GM18870 (cell line): ENCODE measurements at regions not wholly inside any gene's neighbourhood (a gene's known extent, or its start where the extent isn't known, plus 50 kb on each side); places are given as distances from the start of the nearest gene placed in this dataset.
A peak's percentile ranks its signal among the peaks of the same experiment; 100 is the strongest.

ENCODE experiments used
- ATAC-seq: cut with Tn5 transposase; IDR thresholded peaks from one replicate; pipeline ENCODE4 v1.9.1; 2021; ENCODE audit warnings: moderate library complexity; ENCODE audit not compliant: unreplicated experiment

DNA sequence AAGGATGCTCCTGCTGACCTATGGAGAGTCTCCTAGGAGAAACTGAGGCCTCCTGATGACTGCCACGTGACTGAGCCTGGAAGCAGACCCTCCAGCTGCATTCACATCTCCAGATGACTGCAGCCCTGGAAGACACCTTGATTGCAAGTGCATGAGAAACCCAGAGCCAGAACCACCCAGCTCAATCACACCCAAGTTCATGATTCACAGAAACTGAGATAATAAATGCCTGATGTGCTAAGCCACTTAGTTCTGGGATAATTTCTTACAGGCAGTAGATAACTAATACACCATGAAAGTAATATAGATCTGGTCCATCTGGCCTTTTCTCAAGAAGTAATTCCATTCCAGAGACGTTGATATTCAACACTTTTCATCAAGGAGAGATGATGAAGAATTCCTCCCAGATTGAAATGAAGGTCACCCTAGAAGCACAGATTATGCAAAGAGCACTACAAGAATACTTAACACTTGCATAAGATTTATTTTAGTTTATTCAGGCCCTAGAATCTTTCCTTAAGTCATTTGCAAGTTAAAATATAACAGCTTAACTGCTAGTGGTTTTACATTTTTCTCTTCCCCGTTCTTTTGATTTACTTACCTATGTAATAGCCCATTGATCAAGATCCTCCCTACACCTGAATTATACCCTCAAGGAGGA is 208.2 kb upstream of the INHBA start:
- ATAC-seq = no peak

DNA sequence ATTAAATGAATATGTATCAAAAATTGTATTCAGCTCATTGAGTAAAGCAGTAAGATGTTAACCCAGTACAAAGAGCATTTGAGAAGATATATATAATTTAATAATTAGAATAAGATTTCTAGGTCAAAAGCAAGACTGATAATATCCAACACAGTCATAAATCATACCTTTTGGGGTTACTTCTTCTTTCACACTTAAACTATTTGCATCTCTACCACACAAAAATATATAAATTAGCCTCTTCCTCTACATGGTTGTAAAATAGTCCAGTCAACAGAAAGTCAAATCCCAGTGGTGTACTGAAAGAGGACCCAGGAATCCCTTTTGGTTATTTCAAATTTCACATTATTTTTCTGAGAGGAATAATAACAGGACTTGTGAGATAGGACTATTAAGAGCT is 204.6 kb upstream of the INHBA start:
- no peak for ATAC-seq

DNA sequence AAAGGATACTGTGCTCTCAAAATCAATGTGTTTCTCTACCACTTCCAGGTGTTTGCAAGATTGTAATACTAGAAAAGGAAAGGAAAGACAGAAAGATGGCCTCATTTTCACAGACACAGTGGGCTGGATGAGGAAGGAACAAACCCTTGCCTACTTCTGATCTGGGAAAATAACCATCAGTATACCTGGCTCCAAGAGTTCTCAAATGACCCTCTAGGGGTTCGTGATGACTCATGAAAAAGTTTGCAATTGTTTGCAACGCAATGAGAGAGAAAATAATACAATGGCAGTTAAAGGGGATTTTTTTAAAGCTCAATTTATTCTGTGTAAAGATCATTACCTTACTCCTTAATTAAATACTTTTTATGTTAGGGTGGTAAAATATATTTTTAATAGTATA is 197.6 kb upstream of the INHBA start:
- ATAC-seq = no peak

DNA sequence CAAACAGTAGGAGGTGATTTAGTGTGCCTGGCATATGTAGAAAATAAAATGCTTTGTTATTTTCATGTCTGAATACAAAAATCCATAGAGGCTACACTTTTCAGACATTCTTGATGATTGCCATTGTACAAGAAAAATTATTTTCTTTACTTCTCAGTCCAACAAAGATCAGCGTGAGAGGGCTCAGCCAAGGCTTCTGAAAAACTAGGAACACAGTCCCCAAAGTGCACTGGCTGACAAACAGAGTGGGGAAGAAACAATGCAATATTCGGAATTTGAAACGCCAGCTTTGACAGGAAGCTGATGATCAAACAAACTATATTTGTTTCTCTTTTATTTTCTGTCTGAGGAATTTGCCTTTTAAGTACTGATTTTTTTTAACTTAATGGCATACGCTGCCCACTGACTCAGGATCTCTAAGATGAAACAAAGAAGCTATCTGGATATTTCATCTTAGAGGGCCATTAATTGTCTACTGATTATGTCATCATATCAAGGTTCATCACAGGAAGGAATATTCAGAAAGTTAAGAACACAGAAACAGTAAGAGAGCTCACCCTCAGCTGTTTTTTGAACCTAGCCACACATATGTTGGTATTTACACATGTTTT is 197.0 kb upstream of the INHBA start:
- ATAC-seq = no peak

DNA sequence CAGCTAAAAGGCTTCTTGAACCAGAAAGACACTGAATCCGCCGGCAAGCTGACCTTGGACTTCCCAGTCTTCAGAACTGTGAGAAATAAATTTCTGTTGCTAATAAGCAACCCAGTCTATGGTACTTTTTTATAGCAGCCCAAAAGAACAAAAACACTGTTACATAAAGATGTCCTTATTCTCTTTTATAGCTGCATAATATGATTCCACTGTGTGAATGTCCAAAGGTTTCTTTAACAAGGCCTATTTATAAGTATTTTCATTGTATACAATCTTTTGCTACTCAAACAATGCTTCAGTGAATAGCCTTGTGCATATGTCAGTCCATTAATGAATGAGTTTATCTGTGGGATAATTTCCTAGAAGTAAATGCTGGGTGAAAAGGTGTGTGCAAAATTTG is 190.8 kb upstream of the INHBA start:
- ATAC-seq = no peak

DNA sequence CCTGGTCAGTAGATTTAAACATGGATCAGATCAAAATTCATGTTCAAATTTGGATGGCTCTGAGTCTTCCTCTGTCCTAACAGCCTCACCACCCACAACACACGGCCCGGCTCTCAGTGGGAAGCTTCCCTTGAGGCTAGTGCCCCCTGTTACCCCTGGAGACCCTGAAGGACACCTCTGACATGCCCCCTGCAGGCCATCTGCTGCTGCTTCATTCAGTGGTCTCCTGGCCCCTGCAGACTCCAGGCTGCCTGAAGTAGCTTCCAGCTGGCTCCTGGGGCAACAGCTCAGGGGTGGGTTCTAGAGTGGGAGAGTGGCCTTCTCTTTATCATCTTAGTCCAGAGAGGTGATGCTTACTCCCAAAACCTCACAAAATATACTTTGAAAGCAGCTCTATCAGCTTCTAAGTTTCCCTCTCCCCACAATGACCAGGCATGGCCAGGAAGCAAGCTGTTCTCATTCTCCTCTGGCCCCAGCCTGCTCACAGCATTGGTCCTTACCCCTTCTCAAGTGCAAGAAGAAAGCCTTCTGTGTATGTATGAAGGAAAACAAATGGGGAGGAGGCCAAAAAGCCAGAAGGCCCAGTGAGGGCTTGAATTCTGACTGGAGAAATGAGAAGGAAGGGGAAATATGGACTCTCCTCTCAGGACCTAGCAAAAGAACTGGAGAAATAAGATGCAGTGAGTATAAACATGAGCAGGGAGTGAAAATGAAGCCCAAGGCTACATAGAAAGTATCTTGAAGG is 189.6 kb upstream of the INHBA start:
- no peak for ATAC-seq

DNA sequence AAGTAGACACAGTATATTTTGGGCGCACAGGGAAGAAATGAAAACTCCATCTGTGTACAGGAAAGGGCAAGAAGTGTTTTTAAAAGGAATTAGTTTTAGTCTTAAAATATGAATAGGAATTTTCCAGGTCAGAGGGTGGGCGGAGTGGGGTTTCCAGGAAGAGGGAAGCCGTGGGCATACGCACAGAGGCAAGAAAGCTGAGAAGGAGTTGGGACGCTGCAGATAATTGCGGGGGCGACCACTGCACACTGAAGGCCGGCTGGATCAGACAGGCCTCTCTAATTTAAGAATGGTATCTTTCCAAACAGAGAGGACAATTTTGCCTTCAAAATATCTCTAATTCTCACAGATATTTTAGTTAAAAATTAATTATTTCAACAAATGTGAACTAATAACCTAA is 189.1 kb upstream of the INHBA start:
- no peak for ATAC-seq

DNA sequence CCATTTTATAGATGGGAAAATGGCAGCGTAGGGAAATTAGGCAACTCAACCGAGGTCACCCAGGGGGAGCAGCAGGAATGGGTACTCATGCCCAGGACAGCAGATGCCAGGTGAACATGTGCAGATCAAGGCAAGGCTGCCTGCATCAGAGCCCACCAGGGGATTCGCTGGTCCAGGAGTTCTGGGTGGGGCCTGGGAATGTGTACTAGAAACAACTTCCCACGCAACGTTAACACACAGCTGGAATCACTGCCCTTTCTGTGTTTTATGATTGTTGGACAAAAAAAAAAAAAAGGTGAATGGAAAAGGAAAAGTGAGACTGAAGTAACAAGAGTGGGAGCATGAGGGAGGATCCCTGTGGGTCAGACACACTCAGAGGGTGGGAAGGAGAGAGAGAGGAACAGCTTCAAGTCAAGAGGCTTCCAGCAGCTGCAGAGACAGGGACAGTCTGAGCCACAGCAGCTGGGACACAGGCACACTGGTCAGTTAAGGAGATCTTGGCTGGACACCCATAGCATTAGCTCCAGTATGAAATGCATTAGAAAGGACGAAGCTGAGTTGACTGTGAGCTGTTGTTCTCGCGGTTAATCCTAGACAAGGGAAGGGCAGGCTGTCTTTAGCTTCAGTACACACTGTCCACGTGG is 187.9 kb upstream of the INHBA start:
- ATAC-seq = no peak

DNA sequence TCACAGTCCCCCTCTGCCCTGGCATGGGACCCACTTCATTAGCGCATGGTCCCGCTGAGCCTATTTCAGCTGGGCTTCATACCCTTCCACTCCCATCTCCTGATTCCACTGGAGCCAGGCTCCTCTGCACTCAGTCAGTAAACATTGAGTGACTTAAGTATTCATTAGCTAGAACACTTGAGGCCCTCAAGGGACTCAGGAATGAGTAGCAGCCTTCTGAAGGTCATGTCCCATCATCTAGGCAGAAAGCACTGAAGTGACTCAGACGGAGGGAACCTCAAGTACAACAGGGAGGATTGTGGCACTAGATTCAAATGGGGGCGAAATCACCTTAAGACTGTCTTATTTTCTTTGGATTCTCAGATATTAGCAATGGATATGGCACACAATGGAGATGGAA is 186.6 kb upstream of the INHBA start:
- no peak for ATAC-seq

DNA sequence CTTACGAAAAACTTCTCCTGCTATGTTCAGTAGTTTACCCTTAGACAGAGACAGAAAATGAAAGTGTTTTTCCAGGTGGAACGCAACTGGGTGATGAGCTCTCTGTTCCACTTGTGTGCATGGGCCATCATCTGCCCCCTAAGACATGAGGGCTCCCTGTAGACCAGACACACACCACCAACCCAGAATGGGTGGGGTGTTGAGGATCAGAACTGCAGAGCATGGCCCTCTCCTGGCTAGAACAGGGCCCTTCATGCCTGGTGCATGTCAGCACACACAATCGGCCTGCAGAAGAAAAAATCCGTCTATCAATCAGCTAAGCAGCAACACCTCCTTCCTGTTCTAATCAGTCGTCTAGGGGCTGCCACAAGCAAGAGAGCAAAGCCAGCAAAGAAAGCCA is 186.2 kb upstream of the INHBA start:
- ATAC-seq = no peak

DNA sequence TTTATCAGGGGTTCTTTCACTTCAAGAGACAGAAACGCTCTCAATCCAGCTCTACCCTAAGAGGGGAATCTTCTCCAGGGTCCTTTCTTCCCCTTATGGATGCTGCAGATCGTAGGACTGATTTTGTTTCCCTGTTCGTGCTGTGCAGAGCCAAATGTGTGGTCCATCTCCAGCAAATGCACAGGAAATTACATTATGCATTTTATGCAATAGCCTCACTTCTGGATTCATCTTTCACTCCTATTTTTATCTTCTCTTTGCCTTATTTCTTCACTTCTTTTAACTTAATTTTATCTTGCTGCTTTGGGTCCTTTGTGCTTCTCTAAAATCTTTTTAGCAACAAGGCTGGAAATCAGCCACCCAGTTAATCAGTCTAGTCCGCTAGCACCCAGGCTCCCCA is 184.5 kb upstream of the INHBA start:
- ATAC-seq = no peak

DNA sequence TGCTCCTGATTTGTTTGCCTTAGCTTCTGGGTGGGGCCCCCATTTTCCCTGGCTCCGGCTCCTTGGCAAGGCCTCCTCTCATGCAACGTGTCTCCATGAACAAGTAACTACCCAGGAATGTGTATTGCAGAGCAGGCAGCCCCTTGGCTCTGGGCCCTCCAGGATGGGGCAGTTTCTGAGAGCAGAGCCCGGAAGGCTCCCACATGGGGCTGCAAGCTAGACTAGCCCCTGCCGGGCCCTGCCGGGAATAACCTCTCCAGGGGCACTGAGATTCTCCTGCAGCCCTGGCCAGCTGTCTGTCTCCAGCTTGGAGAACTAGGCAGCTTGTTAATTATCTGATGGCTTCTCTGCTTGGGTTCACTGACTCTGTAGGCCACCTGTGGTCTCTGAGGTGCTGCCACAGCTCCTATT is 184.0 kb upstream of the INHBA start:
- ATAC-seq = no peak

DNA sequence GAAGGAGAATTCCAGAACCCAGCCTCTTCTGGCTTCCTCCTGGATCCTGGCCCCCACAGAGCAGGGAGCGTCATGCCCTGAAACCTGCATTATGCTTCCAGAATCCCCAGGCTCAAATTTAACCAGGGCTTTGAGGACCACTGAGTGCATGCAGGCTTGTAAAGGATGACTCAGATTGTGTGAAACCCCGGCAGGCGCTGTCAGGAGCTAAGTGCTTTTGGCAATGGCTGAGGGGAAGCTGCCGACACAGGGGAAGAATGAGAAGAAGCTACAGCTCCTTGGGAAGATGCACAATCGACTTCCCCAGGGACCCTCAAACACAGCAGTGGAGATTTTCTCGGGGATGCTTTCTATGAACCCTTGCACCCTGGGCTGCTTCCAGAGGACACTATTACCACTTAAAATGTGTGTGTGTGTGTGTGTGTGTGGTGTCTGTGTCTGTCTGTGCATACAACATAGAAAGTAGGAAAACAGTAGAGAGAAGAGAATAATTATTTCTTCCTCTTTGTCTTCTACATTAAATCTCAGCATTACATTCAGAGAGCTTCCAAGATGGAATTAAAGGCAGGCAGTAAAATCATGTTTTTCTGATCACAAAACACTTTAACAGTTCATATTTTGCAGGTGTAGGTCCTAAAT is 183.5 kb upstream of the INHBA start:
- ATAC-seq = no peak

DNA sequence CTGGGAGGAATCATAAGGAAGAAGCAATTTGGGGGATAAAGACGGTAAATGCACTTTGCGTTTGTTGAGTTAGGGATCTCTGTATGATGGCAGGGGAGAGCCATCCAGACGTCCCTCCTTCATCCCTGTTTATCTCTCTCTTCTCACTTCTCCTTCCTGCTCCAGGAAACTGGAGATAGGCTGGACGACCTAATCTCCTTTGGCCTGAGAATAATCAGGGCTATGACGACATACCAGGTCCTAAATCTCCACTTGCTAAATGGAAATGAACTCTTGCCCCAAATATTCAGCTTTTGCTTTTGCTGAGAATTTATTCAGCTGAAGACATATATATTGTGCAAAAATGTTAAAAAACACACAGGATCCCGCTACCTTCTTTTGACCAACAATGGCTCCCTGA is 182.9 kb upstream of the INHBA start:
- no peak for ATAC-seq

DNA sequence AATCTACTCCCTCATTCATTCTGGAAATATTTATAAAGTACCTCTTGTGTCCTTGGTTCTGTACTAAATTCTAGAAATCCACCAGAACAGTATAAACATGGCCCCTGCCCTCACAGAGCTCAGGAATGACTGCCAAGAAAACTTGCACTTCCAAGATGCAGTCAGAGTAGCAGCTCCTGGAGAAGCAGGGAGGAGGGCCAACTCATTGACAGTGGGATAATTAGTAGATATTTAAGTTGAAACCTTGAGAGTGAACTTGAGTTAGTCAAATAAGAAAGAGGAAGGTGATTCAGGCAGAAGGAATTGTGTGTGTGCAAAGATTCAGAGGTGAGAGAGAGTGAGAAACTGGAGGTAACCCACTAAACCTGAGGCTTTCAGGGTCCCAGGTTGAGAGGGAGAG is 182.2 kb upstream of the INHBA start:
- ATAC-seq = no peak

DNA sequence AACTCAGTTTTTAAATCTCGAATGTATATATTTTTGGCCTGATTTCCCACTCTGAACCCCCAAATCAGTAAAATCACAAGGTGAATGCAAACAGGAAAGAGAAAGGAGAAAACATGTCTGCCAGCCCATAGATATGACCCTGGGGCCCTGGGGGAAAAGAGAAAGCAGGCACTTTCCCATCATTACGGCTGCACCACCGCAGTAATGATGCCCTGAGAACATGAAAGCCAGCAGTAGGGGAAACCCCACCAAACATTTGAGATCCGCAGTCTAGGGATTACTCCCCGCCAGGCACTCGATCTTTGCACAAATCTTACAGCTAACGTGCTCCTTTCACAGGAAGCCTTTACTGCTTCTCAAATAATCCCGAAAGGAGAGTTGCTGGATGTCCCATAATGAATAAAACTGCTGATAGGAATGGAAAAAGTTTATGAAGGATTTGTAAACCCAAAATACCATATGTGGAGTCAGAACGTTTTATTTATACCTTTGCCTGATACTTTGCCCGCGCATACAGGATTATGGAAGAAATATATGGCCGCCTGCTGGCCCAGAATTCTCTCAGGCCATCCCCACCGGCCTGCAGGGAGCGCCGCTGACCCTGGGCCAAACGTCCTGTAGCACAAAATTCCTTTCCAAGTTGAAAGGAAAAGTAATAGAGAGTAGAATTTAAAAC is 180.0 kb upstream of the INHBA start:
- ATAC-seq = peak; percentile 42

DNA sequence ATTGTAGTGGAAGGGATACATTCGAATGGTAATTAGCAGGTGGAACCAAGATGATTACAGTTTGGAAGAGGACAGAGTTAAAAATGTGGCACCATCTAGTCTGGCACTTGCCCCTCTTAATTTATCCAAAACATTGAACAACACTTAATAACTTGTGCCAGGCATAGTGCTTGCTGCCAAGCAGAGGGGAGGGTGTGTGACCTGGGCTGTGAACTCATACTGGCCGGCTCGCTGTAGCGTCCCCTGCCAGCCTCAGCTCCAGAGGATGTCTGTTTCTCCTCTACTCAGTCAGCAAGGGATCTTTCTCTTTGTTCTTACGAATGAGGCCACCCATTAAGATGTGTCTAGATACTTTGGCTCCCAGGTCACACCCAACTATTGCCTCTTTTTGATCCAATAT is 179.4 kb upstream of the INHBA start:
- ATAC-seq = peak; percentile 0

DNA sequence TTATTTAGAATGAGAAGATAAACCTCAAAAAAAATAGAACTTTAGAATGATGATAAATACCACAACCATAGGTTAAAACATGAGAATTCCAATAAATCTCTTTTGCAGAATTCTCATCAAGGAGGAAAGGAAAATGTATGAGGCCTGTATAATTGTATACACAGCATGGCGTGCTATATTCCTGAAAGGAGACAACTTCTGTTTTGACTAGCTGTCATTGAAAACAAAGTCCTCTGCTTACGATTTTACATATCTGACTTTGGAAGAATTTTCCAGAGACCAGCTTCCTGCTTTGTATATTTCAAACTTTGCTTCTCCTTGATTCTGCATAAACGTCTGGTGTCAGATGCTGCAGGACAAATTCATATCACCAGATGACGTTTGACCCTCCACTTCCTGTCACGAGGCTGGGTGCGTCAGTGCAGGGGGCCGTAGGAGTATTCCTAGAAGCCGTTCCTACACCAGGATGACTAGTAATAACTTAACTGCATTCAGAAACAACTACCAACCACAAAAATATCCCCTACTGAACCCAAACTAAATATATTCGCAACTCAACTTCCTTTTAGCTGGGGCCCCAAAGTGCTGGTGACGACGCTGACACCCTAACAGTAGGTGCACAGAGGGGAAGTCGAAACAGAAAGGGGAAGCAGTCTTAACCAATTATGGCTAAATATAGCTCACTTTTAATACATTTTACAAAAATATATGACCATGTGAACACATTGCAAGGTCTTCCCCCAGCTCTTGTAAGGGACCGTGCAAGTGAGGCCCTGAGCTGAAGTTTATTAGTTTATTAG is 178.6 kb upstream of the INHBA start:
- ATAC-seq = peak; percentile 97

DNA sequence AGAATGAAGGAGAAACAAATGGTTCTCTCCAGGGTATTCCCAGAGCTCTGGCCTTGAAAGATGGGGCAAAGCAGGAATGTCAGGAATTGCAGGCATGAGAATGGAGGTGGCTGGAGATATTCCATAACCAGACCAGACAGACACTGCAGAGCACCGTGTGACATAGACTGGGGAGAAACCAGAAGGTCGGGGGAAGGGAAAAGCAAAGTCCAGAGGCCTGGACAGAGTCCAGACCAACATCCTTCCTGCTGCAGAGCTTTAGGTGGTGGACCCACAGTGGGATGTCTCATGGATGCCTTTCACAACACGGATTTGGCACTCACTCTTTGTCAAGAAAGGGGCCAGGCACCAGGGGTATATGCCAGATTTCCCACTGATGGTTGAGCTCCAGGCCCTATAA is 177.2 kb upstream of the INHBA start:
- ATAC-seq = no peak

DNA sequence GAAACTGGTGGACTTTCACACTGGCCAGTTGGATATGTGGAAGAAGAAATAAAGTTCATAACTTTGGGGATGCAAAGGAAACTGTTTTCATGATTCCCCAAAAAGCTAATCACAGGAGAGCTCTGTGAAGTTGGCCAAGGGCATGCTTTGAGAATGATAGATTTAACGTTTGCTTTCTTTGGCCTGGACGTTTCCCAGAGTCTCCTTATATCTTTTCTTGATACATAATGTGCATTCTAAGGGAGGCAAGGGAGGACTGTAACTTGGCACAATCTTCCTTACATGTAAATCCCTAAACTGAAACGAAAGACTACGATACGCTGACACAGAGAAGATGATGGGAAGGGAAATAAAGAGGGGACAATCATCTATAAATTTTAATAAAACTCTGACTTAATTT is 176.5 kb upstream of the INHBA start:
- no peak for ATAC-seq
